H9 (cell line): ENCODE measurements at regions not wholly inside any gene's neighbourhood (a gene's known extent, or its start where the extent isn't known, plus 50 kb on each side); places are given as distances from the start of the nearest gene placed in this dataset.

ENCODE experiments used
- DNase-seq: peaks from one replicate; pipeline ENCODE4 v3.0.0-alpha.2; 2017
- H2AFZ ChIP-seq: one replicate; pipeline ENCODE4 v1.6.1; 2013; ENCODE audit warnings: mild to moderate bottlenecking, low read length, control low read depth, moderate library complexity
- H2AK5ac ChIP-seq: 2 replicates; pipeline ENCODE4 v1.6.1; 2013; ENCODE audit warnings: low read length, control low read depth, mixed read lengths; ENCODE audit not compliant: insufficient read length
- H2BK120ac ChIP-seq: one replicate; pipeline ENCODE4 v1.6.1; 2013; ENCODE audit warnings: low read depth, mild to moderate bottlenecking, low read length, control low read depth, inconsistent platforms; ENCODE audit not compliant: poor library complexity, severe bottlenecking
- H2BK12ac ChIP-seq: 2 replicates; pipeline ENCODE4 v1.6.1; 2013; ENCODE audit warnings: low read length, control low read depth, mixed read lengths, low read depth; ENCODE audit not compliant: insufficient read length
- H2BK15ac ChIP-seq: 2 replicates; pipeline ENCODE4 v1.6.1; 2013; ENCODE audit warnings: low read depth, low read length, control low read depth
- H2BK20ac ChIP-seq: one replicate; pipeline ENCODE4 v1.6.1; 2013; ENCODE audit warnings: low read depth, mild to moderate bottlenecking, low read length, control low read depth, inconsistent platforms; ENCODE audit not compliant: poor library complexity, severe bottlenecking
- H2BK5ac ChIP-seq: 2 replicates; pipeline ENCODE4 v1.6.1; 2013; ENCODE audit warnings: low read length, control low read depth, mixed read lengths; ENCODE audit not compliant: insufficient read length
- H3K14ac ChIP-seq: 2 replicates; pipeline ENCODE4 v1.6.1; 2013; ENCODE audit warnings: low read length, control low read depth; ENCODE audit not compliant: insufficient read depth
- H3K18ac ChIP-seq: 2 replicates; pipeline ENCODE4 v1.6.1; 2013; ENCODE audit warnings: low read depth, mild to moderate bottlenecking, mixed read lengths, low read length, control low read depth; ENCODE audit not compliant: insufficient read length
- H3K23ac ChIP-seq: 2 replicates; pipeline ENCODE4 v1.6.1; 2013; ENCODE audit warnings: low read length, control low read depth, mixed read lengths, low read depth; ENCODE audit not compliant: insufficient read length
- H3K23me2 ChIP-seq: 2 replicates; pipeline ENCODE4 v1.6.1; 2013; ENCODE audit warnings: low read depth, mild to moderate bottlenecking, mixed read lengths, low read length, control low read depth; ENCODE audit not compliant: insufficient read length, poor library complexity, severe bottlenecking
- H3K27ac ChIP-seq: 2 replicates; pipeline ENCODE4 v1.5.1; 2013; ENCODE audit warnings: low read length, control low read depth, mixed read lengths, low read depth; ENCODE audit not compliant: insufficient read length
- H3K27me3 ChIP-seq: 2 replicates; pipeline ENCODE4 v1.6.1; 2013; ENCODE audit warnings: low read length, control low read depth, inconsistent platforms; ENCODE audit not compliant: insufficient read depth
- H3K4ac ChIP-seq: 2 replicates; pipeline ENCODE4 v1.6.1; 2013; ENCODE audit warnings: low read depth, mild to moderate bottlenecking, control low read depth, inconsistent platforms, low read length, moderate library complexity
- H3K4me1 ChIP-seq: 2 replicates; pipeline ENCODE4 v1.6.1; 2013; ENCODE audit warnings: low read length, control low read depth, inconsistent platforms; ENCODE audit not compliant: insufficient read depth
- H3K4me2 ChIP-seq: 2 replicates; pipeline ENCODE4 v1.6.1; 2013; ENCODE audit warnings: low read length, control low read depth, mixed read lengths; ENCODE audit not compliant: insufficient read length, insufficient read depth
- H3K56ac ChIP-seq: 2 replicates; pipeline ENCODE4 v1.6.1; 2013; ENCODE audit warnings: low read depth, mild to moderate bottlenecking, mixed read lengths, low read length, control low read depth; ENCODE audit not compliant: insufficient read length
- H3K79me1 ChIP-seq: 2 replicates; pipeline ENCODE4 v1.6.1; 2013; ENCODE audit warnings: low read depth, mild to moderate bottlenecking, moderate library complexity, low read length, control low read depth, inconsistent platforms; ENCODE audit not compliant: insufficient read depth, poor library complexity, severe bottlenecking
- H3K79me2 ChIP-seq: 2 replicates; pipeline ENCODE4 v1.6.1; 2013; ENCODE audit warnings: low read length, control low read depth, inconsistent platforms; ENCODE audit not compliant: insufficient read depth
- H3K9ac ChIP-seq: 2 replicates; pipeline ENCODE4 v1.6.1; 2013; ENCODE audit warnings: low read length, control low read depth, mixed read lengths; ENCODE audit not compliant: insufficient read length; ENCODE audit errors: extremely low read depth
- H3K9me3 ChIP-seq: one replicate; pipeline ENCODE4 v1.6.1; 2013; ENCODE audit warnings: low read depth, low read length, inconsistent platforms; ENCODE audit not compliant: control insufficient read depth
- H3T11ph ChIP-seq: one replicate; pipeline ENCODE4 v1.6.1; 2013; ENCODE audit warnings: mild to moderate bottlenecking, low read length, control low read depth, inconsistent platforms
- H4K20me1 ChIP-seq: one replicate; pipeline ENCODE4 v1.6.1; 2013; ENCODE audit not compliant: control insufficient read depth, insufficient read length, insufficient read depth
- H4K5ac ChIP-seq: 2 replicates; pipeline ENCODE4 v1.6.1; 2013; ENCODE audit warnings: low read depth, mild to moderate bottlenecking, mixed read lengths, low read length, control low read depth; ENCODE audit not compliant: insufficient read length
- H4K8ac ChIP-seq: replicated peaks from 2 replicates; pipeline ENCODE4 v1.6.1; 2013; ENCODE audit warnings: low read length, control low read depth, mixed read lengths, low read depth; ENCODE audit not compliant: insufficient read length
- H4K91ac ChIP-seq: 2 replicates; pipeline ENCODE4 v1.6.1; 2013; ENCODE audit warnings: low read depth, mild to moderate bottlenecking, moderate library complexity, mixed read lengths, low read length, control low read depth; ENCODE audit not compliant: insufficient read length
- H3K27ac Mint-ChIP-seq, 3 experiments: 2 replicates in 2 of 3; 3 replicates in 1 of 3; pipeline ENCODE4 v1.8.0; 2020 to 2021; ENCODE audit warnings: mixed read lengths in 3 of 3, mild to moderate bottlenecking in 1 of 3, moderate library complexity in 1 of 3
- H3K27me3 Mint-ChIP-seq: 2 replicates; pipeline ENCODE4 v1.8.0; 2021; ENCODE audit warnings: low read depth, mild to moderate bottlenecking, moderate library complexity, mixed read lengths
- H3K36me3 Mint-ChIP-seq, 3 experiments: 2 replicates in 2 of 3; 3 replicates in 1 of 3; pipeline ENCODE4 v1.8.0; 2020 to 2021; ENCODE audit warnings: low read depth in 3 of 3, mixed read lengths in 3 of 3; ENCODE audit not compliant: insufficient read depth in 1 of 3
- H3K4me1 Mint-ChIP-seq, 2 experiments: 2 replicates each; pipeline ENCODE4 v1.8.0; 2020; ENCODE audit warnings: mixed read lengths in 2 of 2
- H3K4me3 Mint-ChIP-seq, 2 experiments: 2 replicates in 1 of 2; 3 replicates in 1 of 2; pipeline ENCODE4 v1.8.0; 2020 to 2021; ENCODE audit warnings: mild to moderate bottlenecking in 2 of 2, mixed read lengths in 2 of 2, moderate library complexity in 1 of 2
- H3K9me3 Mint-ChIP-seq, 2 experiments: 2 replicates in 1 of 2; 3 replicates in 1 of 2; pipeline ENCODE4 v1.8.0; 2020; ENCODE audit warnings: mild to moderate bottlenecking in 2 of 2, mixed read lengths in 2 of 2, moderate library complexity in 1 of 2
- WGBS: extraction: QIAGEN DNeasy Blood & Tissue Kit; methylation state at CpG from one replicate; pipeline ENCODE4 v1.1.7; 2013; ENCODE audit warnings: missing lambda C conversion rate, low lambda C conversion rate, mixed read lengths; ENCODE audit not compliant: insufficient read length; ENCODE audit errors: extremely low coverage; 5-methylcytosine and 5-hydroxymethylcytosine counted together
- TF ChIP-seq, protein P1 (sequence below): fragments of 200-600 bp; sonication (generic); conservative IDR thresholded peaks from 3 replicates; pipeline ENCODE4 v1.8.0; 2021; ENCODE audit warnings: antibody characterized with exemption, mild to moderate bottlenecking

DNA sequence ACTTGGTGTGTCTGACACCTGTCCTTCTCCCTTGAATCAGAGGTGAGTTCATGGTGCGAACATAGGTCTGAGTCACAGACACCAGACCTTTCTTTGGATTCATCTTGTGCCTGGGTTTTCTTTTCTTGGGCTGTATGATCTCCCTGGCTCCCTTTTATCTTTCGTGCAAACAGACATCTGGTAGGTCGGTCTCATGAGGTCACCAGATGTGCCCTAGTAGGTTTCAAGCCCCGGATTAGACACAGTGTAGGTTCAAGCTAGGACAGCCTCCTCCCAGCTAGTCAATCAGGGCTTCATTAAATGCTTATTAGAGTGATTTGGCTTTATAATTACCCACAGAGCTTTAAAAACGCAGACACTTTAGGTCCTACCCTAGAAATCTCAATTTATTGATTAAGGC lies 106.0 kb upstream of the MYO10 start:
- H2BK20ac ChIP-seq, result no peak overlapping the region
- H3K23me2 ChIP-seq, result no peaks in the 10 kb centered on the region
- no peak overlapping the region for H2BK12ac ChIP-seq
- no peak overlapping the region for H3K56ac ChIP-seq
- no peak overlapping the region for H2BK5ac ChIP-seq
- H2AFZ ChIP-seq, result no peak overlapping the region
- Mint-ChIP-seq H3K4me1 (no peaks in the 10 kb centered on the region; a peak in 1 of 4 replicates), H3K4me3 (no peak overlapping the region), H3K27ac (no peak overlapping the region), H3K36me3 (no peaks in the 10 kb centered on the region), H3K9me3 (no peaks in the 10 kb centered on the region), H3K27me3 (peaks cover 2% of the 10 kb centered on the region; the same call in 1 of the 2 replicates)
- H3K9me3 ChIP-seq, result no peaks in the 10 kb centered on the region
- no peak overlapping the region for H3T11ph ChIP-seq
- no peaks in the 10 kb centered on the region for H3K79me2 ChIP-seq
- H3K4me2 ChIP-seq, result no peak overlapping the region
- no peak for DNase-seq
- no peak overlapping the region for H3K23ac ChIP-seq
- H2BK120ac ChIP-seq, result no peak overlapping the region
- H3K4ac ChIP-seq, result no peak overlapping the region
- no peak overlapping the region for H2BK15ac ChIP-seq
- no peaks in the 10 kb centered on the region for H3K79me1 ChIP-seq
- H3K14ac ChIP-seq, result no peak overlapping the region
- H3K27me3 ChIP-seq, result no peaks in the 10 kb centered on the region
- no peaks in the 10 kb centered on the region for H4K20me1 ChIP-seq
- no peak overlapping the region for H3K27ac ChIP-seq
- no peak overlapping the region for H4K91ac ChIP-seq
- H3K4me1 ChIP-seq, result no peaks in the 10 kb centered on the region
- no peak overlapping the region for H3K18ac ChIP-seq
- no peak overlapping the region for H2AK5ac ChIP-seq
- no CpG with 5 or more reads among the region's 5 CpGs for WGBS
- no peak overlapping the region for H3K9ac ChIP-seq
- no peak overlapping the region for H4K5ac ChIP-seq
- no peak overlapping the region for H4K8ac ChIP-seq
- TF ChIP-seq, protein P1, sequence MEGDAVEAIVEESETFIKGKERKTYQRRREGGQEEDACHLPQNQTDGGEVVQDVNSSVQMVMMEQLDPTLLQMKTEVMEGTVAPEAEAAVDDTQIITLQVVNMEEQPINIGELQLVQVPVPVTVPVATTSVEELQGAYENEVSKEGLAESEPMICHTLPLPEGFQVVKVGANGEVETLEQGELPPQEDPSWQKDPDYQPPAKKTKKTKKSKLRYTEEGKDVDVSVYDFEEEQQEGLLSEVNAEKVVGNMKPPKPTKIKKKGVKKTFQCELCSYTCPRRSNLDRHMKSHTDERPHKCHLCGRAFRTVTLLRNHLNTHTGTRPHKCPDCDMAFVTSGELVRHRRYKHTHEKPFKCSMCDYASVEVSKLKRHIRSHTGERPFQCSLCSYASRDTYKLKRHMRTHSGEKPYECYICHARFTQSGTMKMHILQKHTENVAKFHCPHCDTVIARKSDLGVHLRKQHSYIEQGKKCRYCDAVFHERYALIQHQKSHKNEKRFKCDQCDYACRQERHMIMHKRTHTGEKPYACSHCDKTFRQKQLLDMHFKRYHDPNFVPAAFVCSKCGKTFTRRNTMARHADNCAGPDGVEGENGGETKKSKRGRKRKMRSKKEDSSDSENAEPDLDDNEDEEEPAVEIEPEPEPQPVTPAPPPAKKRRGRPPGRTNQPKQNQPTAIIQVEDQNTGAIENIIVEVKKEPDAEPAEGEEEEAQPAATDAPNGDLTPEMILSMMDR, result no peak
